ENCODE measurements at regions not wholly inside any gene's neighbourhood (a gene's known extent, or its start where the extent isn't known, plus 50 kb on each side); places are given as distances from the start of the nearest gene placed in this dataset.

- Histone ChIP-seq H3K9me3 (ENCODE audit: insufficient read depth, low read depth, low read length) (no peaks in the 10 kb centered on the region), H3K36me3 (ENCODE audit: insufficient read depth, low read depth, low read length) (no peaks in the 10 kb centered on the region), H3K4me1 (ENCODE audit: insufficient read depth, low read length) (peaks cover 36% of the 10 kb centered on the region), H3K4me3 (ENCODE audit: low read length) (no peak overlapping the region), H3K27me3 (ENCODE audit: insufficient read depth, low read length) (no peaks in the 10 kb centered on the region), H3K9ac (ENCODE audit: low read depth, low read length) (no peak overlapping the region), H3K27ac (ENCODE audit: low read length) (no peak overlapping the region)
Measured at GRCh38 chr18:24582771-24583170, 122.3 kb downstream of the HRH4 start.

GRCh38 chr18:24584205-24584604 is 123.8 kb downstream of the HRH4 start:
- Histone ChIP-seq H3K4me1 (ENCODE audit: insufficient read depth, low read length) (peaks cover 36% of the 10 kb centered on the region), H3K27me3 (ENCODE audit: insufficient read depth, low read length) (no peaks in the 10 kb centered on the region), H3K9me3 (ENCODE audit: insufficient read depth, low read depth, low read length) (no peaks in the 10 kb centered on the region), H3K36me3 (ENCODE audit: insufficient read depth, low read depth, low read length) (no peaks in the 10 kb centered on the region), H3K4me3 (ENCODE audit: low read length) (no peak overlapping the region), H3K9ac (ENCODE audit: low read depth, low read length) (no peak overlapping the region), H3K27ac (ENCODE audit: low read length) (no peak overlapping the region)

GRCh38 chr18:24584813-24585212 is 124.4 kb downstream of the HRH4 start:
- Histone ChIP-seq H3K27ac (ENCODE audit: low read length) (no peak overlapping the region), H3K4me1 (ENCODE audit: insufficient read depth, low read length) (peaks cover 36% of the 10 kb centered on the region), H3K9me3 (ENCODE audit: insufficient read depth, low read depth, low read length) (no peaks in the 10 kb centered on the region), H3K9ac (ENCODE audit: low read depth, low read length) (no peak overlapping the region), H3K4me3 (ENCODE audit: low read length) (no peak overlapping the region), H3K36me3 (ENCODE audit: insufficient read depth, low read depth, low read length) (no peaks in the 10 kb centered on the region), H3K27me3 (ENCODE audit: insufficient read depth, low read length) (no peaks in the 10 kb centered on the region)

- Histone ChIP-seq H3K27me3 (ENCODE audit: insufficient read depth, low read length) (no peaks in the 10 kb centered on the region), H3K27ac (ENCODE audit: low read length) (no peak overlapping the region), H3K9me3 (ENCODE audit: insufficient read depth, low read depth, low read length) (no peaks in the 10 kb centered on the region), H3K4me1 (ENCODE audit: insufficient read depth, low read length) (peaks cover 36% of the 10 kb centered on the region), H3K9ac (ENCODE audit: low read depth, low read length) (no peak overlapping the region), H3K4me3 (ENCODE audit: low read length) (no peak overlapping the region), H3K36me3 (ENCODE audit: insufficient read depth, low read depth, low read length) (no peaks in the 10 kb centered on the region)
Measured at GRCh38 chr18:24585996-24586566, 125.6 kb downstream of the HRH4 start.

- Histone ChIP-seq H3K4me1 (ENCODE audit: insufficient read depth, low read length) (peaks cover 33% of the 10 kb centered on the region), H3K9ac (ENCODE audit: low read depth, low read length) (no peak overlapping the region), H3K4me3 (ENCODE audit: low read length) (0 out of 2 replicates have a peak overlapping the region, but pooled peaks have one; percentile 26), H3K36me3 (ENCODE audit: insufficient read depth, low read depth, low read length) (no peaks in the 10 kb centered on the region), H3K9me3 (ENCODE audit: insufficient read depth, low read depth, low read length) (peaks cover 6% of the 10 kb centered on the region; the same call in 1 of the 2 replicates), H3K27ac (ENCODE audit: low read length) (no peak overlapping the region), H3K27me3 (ENCODE audit: insufficient read depth, low read length) (no peaks in the 10 kb centered on the region)
Measured at GRCh38 chr18:24586662-24587360, 126.4 kb downstream of the HRH4 start.

- Histone ChIP-seq H3K27me3 (ENCODE audit: insufficient read depth, low read length) (no peaks in the 10 kb centered on the region), H3K36me3 (ENCODE audit: insufficient read depth, low read depth, low read length) (no peaks in the 10 kb centered on the region), H3K9ac (ENCODE audit: low read depth, low read length) (no peak overlapping the region), H3K9me3 (ENCODE audit: insufficient read depth, low read depth, low read length) (peaks cover 6% of the 10 kb centered on the region; the same call in 1 of the 2 replicates), H3K27ac (ENCODE audit: low read length) (no peak overlapping the region), H3K4me1 (ENCODE audit: insufficient read depth, low read length) (peaks cover 33% of the 10 kb centered on the region), H3K4me3 (ENCODE audit: low read length) (no peak overlapping the region)
Measured at GRCh38 chr18:24588440-24588839, 128.0 kb downstream of the HRH4 start.

- Histone ChIP-seq H3K36me3 (ENCODE audit: insufficient read depth, low read depth, low read length) (no peaks in the 10 kb centered on the region), H3K27ac (ENCODE audit: low read length) (no peak overlapping the region), H3K9ac (ENCODE audit: low read depth, low read length) (no peak overlapping the region), H3K4me1 (ENCODE audit: insufficient read depth, low read length) (peaks cover 12% of the 10 kb centered on the region), H3K9me3 (ENCODE audit: insufficient read depth, low read depth, low read length) (peaks cover 6% of the 10 kb centered on the region; the same call in 1 of the 2 replicates), H3K4me3 (ENCODE audit: low read length) (no peak overlapping the region), H3K27me3 (ENCODE audit: insufficient read depth, low read length) (no peaks in the 10 kb centered on the region)
Measured at GRCh38 chr18:24590946-24591345, 130.5 kb downstream of the HRH4 start.

- no peak overlapping the region for H3K4me3 ChIP-seq (ENCODE audit: low read length)
- H3K36me3 ChIP-seq (ENCODE audit: insufficient read depth, low read depth, low read length) = no peaks in the 10 kb centered on the region
- H3K9ac ChIP-seq (ENCODE audit: low read depth, low read length) = no peak overlapping the region
- H3K27ac ChIP-seq (ENCODE audit: low read length) = no peak overlapping the region
- no peaks in the 10 kb centered on the region for H3K27me3 ChIP-seq (ENCODE audit: insufficient read depth, low read length)
- no peaks in the 10 kb centered on the region; the same call in 1 of the 2 replicates for H3K4me1 ChIP-seq (ENCODE audit: insufficient read depth, low read length)
- peaks cover 6% of the 10 kb centered on the region; the same call in 1 of the 2 replicates for H3K9me3 ChIP-seq (ENCODE audit: insufficient read depth, low read depth, low read length)
Measured at GRCh38 chr18:24593401-24593800, 133.0 kb downstream of the HRH4 start.

- Histone ChIP-seq H3K9me3 (ENCODE audit: insufficient read depth, low read depth, low read length) (peaks cover 6% of the 10 kb centered on the region; the same call in 1 of the 2 replicates), H3K4me3 (ENCODE audit: low read length) (no peak overlapping the region), H3K27me3 (ENCODE audit: insufficient read depth, low read length) (no peaks in the 10 kb centered on the region), H3K36me3 (ENCODE audit: insufficient read depth, low read depth, low read length) (no peaks in the 10 kb centered on the region), H3K9ac (ENCODE audit: low read depth, low read length) (no peak overlapping the region), H3K4me1 (ENCODE audit: insufficient read depth, low read length) (no peaks in the 10 kb centered on the region; the same call in 1 of the 2 replicates), H3K27ac (ENCODE audit: low read length) (no peak overlapping the region)
Measured at GRCh38 chr18:24593886-24594285, 133.4 kb downstream of the HRH4 start.

GRCh38 chr18:24595561-24596031 is 135.2 kb downstream of the HRH4 start:
- Histone ChIP-seq H3K36me3 (ENCODE audit: insufficient read depth, low read depth, low read length) (no peaks in the 10 kb centered on the region), H3K4me1 (ENCODE audit: insufficient read depth, low read length) (no peaks in the 10 kb centered on the region; the same call in 1 of the 2 replicates), H3K9me3 (ENCODE audit: insufficient read depth, low read depth, low read length) (peaks cover 6% of the 10 kb centered on the region; the same call in 1 of the 2 replicates), H3K9ac (ENCODE audit: low read depth, low read length) (no peak overlapping the region), H3K4me3 (ENCODE audit: low read length) (no peak overlapping the region), H3K27ac (ENCODE audit: low read length) (no peak overlapping the region), H3K27me3 (ENCODE audit: insufficient read depth, low read length) (no peaks in the 10 kb centered on the region)

- H3K27ac ChIP-seq (ENCODE audit: low read length) = no peak overlapping the region
- H3K9ac ChIP-seq (ENCODE audit: low read depth, low read length) = no peak overlapping the region
- H3K4me3 ChIP-seq (ENCODE audit: low read length) = no peak overlapping the region
- no peaks in the 10 kb centered on the region for H3K36me3 ChIP-seq (ENCODE audit: insufficient read depth, low read depth, low read length)
- no peaks in the 10 kb centered on the region for H3K27me3 ChIP-seq (ENCODE audit: insufficient read depth, low read length)
- peaks cover 14% of the 10 kb centered on the region for H3K4me1 ChIP-seq (ENCODE audit: insufficient read depth, low read length)
- H3K9me3 ChIP-seq (ENCODE audit: insufficient read depth, low read depth, low read length) = no peaks in the 10 kb centered on the region
Measured at GRCh38 chr18:24600076-24600654, 139.7 kb downstream of the HRH4 start.

GRCh38 chr18:24601585-24601984 is 141.1 kb downstream of the HRH4 start:
- H3K4me1 ChIP-seq (ENCODE audit: insufficient read depth, low read length) = peaks cover 14% of the 10 kb centered on the region
- H3K9me3 ChIP-seq (ENCODE audit: insufficient read depth, low read depth, low read length) = no peaks in the 10 kb centered on the region
- no peaks in the 10 kb centered on the region for H3K27me3 ChIP-seq (ENCODE audit: insufficient read depth, low read length)
- no peak overlapping the region for H3K4me3 ChIP-seq (ENCODE audit: low read length)
- H3K36me3 ChIP-seq (ENCODE audit: insufficient read depth, low read depth, low read length) = no peaks in the 10 kb centered on the region
- H3K9ac ChIP-seq (ENCODE audit: low read depth, low read length) = no peak overlapping the region
- no peak overlapping the region for H3K27ac ChIP-seq (ENCODE audit: low read length)

Measured in iPS-20b (cell line).